ENCODE measurements at regions not wholly inside any gene's neighbourhood (a gene's known extent, or its start where the extent isn't known, plus 50 kb on each side); places are given as distances from the start of the nearest gene placed in this dataset.

DNA sequence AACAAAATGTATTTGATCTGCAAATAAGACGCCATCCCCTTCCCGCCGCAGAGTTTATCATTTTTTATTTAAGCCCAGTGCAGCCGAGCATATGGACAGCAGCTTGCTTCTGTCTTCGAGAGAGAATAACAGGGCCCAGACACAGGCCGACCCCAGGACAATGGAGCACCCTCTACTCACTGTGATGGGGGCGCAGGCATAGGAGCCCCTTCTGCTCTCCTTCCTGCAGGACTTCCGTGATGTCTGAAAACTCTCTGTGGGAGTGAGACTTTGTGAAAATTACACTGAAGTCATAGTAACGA is 134.8 kb downstream of the OAT start:
- no peak for DNase-seq

DNA sequence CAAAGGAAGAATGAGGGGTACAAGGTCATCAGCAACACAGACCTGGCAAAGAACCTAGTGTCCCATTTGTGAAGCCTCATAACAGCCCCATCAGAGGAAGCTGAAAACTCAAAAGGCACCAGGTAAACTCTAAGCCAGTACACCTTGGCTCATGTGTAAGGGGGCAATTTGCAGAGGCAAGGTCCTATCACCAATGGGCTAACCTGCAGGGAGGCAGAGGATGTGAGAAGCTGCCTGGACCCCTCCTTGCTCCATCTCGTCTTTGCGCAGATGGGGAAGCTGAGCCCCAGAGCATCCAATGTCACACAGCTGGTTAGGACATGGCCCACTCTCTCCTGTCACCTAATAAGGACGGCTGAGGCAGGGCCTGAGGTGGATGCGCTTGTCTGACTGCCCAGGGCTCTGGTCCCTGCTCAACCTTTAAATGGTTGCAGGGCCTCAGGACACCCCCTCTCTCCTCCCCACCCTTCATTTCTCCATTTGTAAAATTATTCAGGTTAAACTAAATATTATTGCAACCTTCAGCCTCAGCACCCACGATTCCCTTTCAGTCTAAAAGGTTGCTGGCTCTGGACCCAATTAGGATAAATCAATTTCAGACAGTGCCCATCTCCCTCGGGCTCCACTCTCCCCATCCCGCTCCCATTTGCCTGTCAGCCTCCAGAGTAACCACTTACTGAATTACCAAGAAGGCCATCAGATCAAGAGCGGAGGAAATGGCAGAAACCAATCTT is 135.3 kb downstream of the OAT start:
- no peak for DNase-seq

DNA sequence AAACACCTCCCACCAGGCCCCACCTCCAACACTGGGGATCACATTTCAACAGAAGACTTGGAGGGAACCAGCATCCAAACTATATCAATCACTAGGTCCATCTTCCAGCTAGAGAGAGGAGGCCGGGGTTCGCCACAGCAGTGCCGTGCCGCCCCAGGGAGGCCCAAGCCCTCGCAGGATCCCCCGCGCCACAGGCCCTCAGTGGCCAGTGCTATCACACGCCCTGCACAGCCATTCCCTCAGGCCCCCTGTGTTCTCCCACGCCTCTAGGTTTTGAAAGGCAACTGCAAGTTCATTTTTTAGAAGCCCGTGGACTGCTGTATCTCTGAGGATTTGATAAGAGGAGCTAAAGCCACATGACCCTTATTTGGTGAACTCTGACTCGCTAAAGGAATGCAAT is 136.4 kb downstream of the OAT start:
- no peak for DNase-seq

DNA sequence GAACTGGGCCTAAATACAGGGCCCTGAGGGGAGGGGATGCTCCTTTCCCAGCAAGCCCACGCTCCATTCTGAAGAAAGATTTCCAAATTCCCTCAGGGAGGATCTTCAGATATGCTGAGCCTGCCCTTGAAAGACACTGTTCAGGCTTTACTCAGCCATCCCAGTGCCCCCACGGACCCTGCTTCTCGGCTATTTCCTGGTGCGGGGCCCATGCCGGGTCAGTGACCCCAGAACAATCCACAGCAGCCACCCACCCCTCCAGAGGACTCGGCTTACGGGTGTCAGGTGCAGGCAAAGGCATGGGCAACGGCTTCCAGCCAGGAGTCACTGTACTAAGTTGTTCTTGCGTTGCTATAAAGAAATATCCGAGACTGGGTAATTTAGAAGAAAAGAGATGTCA is 137.1 kb downstream of the OAT start:
- DNase-seq = no peak

DNA sequence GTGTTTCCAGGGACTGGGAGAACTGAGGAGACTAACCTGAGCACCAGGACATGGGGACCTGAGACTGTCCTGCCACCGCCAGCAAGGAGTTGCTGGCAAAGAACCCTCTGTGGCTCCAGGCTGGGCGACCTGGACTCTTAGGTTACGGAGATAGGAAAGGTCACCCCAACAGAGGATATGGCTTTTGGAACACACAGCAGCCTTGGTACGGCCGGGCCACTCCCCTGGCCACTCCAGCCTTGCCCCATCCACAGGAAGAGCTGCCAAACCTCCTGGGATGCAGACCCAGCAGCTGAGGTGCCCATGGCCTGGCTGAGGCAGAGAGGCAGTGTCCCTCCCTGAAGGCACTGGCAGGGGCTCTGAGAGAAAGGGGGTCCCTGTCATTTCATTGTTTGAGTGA is 137.8 kb downstream of the OAT start:
- no peak for DNase-seq

DNA sequence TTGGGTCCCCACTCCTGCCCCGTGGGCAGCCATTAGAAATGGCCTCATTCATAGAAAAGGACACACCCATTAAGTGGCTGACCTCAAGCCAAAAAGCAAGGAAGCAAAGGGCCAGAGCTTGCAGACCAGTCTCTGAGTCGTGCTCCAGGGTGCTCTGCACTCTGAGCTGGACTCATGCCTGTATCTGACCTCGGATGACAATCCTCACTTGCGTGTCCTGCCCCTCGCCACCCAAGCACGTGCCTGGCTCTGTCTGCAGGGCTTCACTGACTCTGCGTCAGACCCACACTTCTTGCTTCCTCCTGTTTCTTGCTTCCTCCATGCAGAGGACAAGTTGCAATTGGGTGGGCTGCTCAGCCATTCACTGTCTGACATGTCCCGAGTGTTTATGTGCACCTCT is 138.8 kb downstream of the OAT start:
- DNase-seq = no peak

DNA sequence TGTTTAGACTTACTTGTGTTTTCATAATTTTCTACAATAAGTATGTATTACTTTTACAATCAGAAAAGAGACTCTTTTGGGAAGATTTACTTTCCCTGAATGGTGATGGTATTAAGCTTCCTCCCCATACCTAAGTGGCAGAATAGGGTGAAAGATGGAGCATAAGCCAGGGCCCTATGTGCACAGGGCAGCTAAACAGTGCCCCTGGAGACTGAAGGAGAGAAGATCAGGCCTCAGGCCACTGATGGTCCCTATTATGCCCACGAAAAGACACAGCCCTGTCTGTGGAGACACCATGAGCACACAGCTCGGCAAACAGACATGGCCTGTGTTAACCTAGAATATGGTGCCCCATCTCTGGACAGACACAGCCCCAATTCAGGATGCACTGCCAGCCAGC is 139.4 kb downstream of the OAT start:
- no peak for DNase-seq

DNA sequence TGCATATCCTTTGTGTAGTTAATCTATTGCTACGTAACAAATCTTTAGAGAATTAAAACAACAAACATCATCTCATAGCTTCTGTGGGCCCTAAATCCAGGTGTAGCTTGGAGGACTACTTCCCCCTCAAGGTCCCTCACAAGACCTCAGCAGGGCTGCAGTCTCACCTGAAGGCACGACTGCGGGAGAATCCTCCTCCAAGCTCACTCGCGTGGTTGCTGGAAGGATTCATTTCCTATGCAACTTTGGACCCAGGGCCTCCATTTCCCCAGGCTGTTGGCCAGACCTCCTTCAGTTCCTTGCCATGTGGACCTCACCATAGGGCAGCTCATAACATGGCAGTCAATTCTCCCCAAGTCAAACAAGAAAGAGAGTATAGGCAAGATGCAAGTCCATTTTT is 140.4 kb downstream of the OAT start:
- DNase-seq = no peak

DNA sequence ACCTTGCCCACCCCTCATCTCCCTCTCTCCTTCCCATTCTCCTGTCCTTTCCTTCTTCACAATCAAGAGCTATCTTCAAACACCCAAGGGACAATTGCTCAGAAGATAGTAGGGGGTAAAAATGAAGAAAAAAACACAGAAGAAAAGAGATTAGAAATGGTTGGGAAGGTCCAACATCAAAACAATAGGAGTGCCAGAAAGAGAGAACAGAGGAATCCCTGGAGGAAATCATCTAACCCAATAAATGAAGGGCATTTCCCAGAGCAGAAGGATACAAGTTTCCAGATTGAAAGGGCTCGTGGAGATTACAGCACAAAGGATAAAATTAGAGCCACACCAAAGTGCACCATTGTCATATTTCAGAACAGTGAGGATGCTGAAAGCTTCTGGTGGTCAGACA is 145.6 kb downstream of the OAT start:
- no peak for DNase-seq

DNA sequence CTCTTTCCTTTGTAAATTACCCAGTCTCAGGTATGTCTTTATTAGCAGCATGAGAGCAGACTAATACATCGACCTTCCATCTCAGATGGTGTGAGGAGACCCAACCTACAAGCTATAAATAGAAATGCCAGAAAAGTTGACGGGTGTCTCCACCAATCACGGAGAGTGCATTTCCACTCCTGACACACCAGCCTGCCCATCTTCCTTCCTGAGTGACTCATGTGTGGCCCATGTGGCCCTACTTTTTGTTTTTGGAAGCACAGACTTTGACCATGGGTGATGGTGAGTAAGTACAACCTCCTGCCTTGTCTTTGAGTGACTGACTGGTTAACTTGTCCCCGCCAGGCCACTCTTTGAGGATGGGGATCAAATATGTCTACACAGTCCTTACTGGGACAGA is 147.0 kb downstream of the OAT start:
- no peak for DNase-seq

DNA sequence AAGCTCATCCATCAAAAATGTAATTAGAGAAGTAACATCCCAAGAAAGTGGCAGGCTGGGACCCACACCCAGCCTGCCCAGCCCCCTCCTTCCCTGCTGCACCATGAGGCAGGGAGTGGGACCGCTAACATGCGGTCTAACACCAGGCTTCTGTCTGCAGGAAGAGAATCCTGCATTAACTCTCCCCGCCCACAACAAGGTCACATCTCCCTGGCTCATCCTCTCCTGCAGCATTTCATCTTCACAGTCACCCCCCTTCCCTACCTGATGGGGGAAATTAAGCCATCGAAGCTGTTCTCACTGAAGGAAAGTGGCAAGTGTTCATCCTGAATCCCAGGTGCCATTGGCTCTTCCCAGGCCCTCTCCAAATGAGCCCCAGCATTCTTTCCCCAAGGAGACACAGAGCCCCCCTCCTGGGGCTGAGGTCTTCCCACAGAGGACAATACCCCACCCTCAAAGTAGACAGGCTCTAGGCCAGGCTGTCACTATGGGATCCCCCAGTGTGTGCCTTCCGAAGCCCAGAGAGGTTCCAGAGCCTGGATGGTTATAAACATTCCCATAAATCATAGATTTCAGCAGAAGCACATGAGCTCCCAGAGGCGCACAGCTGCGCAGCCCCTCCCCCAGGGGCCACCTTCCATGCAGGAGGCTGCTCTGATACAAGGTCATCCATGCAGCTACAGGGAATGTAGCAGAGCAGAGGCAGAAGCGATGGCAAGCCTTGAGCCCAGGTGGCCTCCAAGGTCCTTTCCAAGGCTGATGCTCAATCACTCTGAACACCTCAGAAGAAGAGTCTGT is 148.0 kb downstream of the OAT start:
- DNase-seq = no peak

DNA sequence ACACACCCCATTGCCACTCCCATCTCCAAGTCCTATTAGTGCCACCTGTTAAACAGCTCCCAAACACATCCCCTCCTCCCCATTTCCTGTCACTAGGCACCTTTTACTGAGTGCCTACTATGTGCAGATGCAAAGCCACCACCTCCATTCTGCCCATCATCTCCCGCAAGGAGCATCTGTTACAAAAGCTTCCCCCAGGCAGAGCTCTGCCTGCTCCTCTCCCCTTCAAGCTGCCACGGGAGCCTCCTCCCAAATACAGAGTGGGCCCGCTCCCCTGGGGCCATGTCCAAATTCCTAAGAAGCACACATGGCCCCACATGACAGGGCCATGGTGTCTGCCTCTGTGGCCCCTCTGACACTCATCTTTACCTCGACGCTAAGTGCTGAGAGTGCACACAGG is 149.7 kb downstream of the OAT start:
- no peak for DNase-seq

DNA sequence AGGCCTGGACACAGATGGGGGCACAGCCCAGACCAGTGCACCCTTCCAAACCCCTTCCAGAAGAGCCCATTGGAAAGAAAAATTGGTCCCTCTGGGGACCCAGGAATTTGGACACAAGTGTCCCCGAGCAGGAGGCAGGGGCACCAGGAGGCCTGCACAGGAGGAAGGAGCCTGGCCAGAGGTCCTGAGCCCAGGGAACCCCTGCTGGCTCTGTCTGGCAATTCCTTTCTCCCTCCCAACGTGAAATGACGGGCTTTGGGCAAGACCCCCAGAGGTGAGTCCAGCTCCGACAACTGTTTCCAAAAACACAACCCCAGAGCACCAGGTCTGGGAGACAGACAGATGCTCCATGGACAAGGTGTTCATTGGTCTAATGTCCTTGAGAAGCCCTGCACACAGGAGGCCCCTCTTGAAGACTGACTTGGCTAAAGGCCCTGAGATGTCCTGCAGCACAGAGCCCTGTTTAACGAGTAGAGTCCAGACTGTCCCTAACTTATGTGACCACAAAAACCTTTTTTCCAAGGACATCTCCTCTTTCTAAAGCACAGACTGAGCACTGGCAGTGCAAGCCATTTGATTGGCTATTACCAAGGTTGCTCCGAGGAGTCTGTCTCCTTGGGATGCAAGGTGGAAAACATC is 150.7 kb downstream of the OAT start:
- no peak for DNase-seq

DNA sequence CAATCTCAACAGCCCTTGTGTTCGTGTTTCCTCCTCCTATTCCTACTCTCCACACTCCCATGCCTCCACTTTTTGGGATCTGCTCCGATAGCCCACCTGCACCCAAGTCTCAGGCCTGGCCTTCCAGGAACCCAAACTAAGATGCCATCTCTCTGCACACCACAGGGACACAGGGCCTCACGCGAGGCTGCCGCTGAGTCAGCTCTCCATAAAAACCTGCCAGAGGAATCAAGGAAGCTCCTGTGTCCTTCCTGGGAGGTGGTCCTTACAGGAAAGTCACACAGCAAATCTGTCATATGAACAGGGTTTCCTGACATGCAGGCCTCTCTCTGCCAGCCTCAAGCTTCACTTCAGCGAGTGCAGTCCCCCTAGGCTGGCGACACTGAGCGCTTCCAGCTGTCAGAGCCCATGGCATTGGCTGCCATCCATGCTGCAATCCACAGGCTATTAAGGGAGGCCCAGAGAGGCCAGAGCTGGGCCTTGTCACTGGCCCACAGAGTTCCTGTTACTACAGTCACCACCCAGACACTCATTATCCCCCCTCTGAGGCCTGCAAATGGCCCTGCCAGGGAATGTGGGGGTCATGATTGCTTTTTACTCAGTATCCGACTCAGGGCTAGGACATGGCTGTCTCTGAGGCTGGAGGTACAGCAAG is 151.4 kb downstream of the OAT start:
- DNase-seq = no peak

DNA sequence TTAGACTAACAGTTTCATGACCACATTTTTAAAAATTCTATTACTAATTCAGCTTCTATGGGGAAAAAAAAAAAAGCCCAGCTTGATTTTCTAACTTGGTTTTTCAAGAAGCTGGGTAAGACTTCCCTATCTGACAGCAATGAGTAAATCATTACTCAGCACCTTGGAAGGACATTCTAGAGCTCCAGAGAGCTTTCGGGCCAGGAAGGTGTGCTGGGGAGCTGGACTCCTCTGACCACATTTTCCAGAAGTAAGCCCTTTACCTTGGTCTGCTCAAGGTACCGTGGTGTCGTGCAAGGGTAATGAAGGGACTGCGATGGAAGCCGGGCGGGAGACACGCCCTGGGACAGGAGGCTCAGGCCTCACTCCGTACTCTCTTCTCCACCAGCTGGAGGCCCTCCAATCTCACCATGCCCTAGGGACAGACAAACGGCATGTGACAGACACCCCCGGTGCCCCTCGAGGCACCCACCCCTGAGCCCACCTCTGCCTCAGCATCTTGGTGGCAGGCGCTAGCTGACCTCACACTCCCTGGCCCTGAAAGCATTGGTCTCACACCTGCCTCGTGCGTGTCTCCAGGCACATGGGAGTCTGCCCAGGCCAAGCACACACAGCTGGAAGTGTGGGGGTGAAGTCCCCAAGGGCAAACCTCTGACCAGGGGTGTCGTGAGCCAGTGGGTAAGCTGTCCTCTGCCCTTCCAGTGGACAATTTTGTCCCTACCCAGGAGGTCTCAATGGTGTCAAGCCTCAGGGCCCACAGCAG is 152.1 kb downstream of the OAT start:
- DNase-seq = no peak

DNA sequence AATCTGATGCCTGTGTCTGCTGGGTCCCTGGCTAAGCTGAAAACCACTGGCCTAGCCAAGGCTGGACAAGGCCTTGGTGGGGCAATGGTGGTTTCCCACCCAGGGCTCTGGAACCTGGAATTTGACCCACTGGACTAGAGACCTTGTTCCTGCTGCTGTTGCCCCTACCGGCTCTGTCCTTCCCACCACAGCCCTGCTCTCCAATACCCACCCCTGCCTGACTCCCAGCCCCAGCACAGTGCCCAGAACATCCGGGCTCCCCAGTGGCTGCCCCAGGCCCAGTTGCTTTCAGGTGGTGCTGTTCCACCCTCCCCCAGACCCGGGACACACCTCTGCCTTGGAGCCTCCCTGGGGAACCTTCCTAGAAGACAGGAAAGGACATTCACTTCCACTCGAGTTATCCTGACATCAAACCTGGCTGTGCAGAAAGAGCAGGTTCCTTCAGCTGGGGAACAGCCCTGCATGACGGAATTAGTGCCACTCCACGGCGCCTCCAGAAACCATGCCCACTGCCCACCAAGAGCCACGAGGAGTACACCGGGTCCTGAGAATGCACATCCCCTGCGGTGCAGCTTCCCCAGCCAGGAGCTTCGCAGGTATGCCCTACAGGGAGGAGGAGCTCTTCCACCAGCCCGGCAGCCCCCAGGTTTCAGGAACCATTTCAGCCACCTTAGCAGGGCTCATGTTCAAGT is 152.8 kb downstream of the OAT start:
- no peak for DNase-seq

DNA sequence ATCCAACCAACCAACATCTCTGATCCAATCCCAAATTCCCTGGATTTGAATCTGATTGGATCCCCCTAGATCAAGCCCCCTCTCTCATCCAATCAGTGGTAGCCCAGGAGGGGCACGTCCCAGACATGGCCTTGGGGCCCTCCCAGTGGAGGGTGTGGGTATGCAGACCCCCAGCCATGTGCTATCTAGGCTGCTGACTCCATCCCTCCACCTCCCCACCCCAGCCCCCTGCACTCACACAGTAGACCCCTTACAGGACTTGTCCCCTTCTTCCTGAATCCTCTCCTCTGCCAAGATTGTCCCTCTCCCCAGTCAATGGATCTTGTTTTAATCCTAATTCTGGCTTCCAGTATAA is 153.4 kb downstream of the OAT start:
- no peak for DNase-seq

DNA sequence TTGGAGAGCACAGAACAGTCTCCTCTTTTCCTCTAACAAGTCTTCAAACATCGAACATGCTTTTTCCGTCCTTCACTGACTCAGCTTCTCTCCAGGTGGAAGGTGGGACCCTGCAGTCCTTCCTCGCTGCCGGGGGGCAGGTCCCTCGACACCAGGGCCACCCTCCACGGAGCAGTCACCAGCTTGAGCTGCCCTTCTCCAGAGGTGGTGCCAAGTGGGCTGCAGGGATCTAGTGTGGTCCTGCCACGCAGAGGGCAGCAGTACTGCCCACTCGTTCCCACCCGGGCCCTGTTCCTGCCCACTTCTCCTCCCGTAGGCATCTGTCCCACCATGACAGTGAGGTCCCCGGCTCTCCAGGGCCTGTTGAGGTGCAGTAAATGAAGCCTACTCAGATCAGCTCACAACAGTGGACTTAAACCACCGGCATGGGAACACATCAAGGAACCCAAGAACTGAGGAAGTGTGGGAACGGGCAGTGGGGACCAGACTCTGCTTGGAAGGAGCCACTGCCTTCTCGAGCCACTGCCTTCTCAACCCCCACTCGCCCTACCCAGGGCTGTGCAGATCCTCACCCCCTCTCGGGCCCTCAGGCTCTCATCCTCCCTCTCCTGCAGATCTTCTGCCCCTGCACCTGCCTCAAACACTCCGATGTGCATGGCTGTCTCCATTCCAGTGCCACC is 153.9 kb downstream of the OAT start:
- no peak for DNase-seq

DNA sequence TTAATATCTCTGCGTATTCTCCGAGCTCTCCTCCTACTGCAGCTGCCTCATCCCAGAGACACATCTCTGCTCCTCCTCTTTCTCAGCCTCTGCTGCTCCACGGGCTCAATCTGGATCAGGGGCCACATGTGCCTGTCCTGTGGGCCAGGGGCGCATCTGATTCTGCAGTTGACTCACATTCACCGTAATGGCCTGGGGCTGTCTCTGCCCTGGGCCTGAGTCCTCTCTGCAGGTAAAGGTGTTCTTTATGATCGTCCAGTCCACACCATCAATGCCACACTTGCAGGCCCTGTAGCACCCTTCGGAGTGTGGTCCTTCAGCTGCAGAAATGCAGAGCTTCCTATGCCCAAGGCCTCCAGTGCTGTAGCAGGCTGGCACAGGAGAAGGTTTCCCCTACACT is 154.5 kb downstream of the OAT start:
- no peak for DNase-seq

DNA sequence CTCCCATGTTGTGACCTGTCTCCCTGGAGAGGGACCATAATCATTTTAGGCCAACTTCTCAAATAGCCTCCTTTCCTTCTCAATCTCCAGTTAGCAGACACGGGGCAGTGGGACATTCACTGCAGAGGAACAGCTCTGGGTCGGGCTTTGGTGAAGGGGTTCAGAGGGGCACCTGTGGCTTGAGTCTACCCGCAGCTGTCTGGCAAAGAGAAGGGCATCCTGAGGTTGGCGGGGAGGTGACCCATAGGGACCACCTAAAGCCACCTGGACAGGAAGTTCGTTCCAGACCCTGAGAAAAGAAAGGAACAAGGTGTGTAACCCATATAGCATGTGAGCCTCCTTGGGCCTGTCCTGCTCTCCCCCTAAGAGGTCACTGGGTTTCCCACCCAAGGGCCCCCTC is 155.0 kb downstream of the OAT start:
- DNase-seq = no peak

DNA sequence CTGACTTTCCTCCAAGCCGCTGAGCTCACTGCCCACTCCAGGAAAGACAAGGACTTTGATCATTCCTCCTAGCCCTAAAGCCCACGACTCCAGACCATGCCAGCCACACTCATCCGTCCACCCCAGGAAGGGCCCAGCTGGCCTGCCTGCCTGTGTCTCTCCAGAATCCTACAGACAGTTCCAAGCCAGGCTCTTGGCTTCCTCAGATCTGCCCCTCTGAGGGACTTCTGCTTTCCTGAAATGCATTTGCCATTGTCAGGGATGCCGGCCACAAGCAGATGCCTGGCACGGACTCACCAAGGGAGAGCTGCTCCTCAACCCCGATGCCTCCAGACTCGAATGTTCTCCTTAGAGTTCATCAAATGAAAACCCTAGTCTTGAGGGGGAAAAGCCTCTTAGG is 155.8 kb downstream of the OAT start:
- DNase-seq = no peak

DNA sequence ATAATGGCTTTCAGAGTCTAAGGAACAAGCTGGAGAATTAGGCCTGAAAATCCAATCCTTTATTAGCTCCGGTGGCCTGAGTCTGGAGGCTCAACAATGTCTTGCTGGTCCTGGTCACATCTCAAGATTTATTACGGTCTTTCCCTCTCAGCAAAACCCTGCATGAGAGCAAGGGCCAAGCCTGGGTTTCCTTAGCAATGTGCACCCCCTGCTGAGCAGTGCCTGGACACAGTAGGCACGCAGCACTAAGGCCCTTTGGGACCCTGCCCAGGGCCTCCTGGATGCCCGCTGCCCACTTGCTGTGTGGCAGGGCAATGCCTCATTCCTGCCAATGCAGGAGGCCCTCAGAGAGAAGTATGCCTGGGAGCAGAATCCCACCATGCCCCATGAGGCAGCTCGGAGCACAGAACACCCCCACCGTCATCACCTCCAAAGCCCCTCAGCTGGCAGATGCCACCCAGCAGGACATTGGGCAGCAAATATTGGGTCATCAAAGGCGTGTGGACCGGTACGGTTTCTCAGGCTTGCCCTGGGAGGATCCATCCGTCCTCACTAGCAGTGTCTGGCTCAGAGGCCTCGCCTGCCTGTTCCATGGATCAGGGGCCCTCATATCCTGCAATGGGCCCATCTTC is 156.4 kb downstream of the OAT start:
- DNase-seq = no peak
